ENCODE measurements at regions not wholly inside any gene's neighbourhood (a gene's known extent, or its start where the extent isn't known, plus 50 kb on each side); places are given as distances from the start of the nearest gene placed in this dataset.

GRCh38 chr14:28666961-28667360 lies 99.6 kb upstream of the FOXG1 start:
- DNase-seq = no peak

DNA sequence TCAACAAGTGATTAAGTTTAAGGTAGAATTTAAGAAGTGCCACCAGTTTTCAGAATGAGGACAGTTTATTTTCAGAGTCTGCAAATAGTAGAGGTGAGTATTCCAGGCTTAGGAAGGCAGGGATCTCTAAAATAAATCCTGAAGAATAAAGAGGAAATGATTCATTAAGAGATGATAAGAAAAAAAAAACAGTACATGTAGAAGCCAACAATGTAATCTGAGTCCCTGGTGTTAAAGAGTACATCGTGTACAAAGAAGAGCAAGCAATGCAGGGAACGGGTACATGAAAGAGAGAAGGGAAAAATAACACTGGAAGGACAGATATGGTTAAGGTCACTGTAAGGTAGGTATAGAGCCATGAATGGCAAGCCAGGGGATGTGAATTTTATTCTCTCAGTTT lies 95.2 kb upstream of the FOXG1 start:
- DNase-seq = no peak

- no peak for DNase-seq
Measured at GRCh38 chr14:28673056-28673455, 93.5 kb upstream of the FOXG1 start.

DNA sequence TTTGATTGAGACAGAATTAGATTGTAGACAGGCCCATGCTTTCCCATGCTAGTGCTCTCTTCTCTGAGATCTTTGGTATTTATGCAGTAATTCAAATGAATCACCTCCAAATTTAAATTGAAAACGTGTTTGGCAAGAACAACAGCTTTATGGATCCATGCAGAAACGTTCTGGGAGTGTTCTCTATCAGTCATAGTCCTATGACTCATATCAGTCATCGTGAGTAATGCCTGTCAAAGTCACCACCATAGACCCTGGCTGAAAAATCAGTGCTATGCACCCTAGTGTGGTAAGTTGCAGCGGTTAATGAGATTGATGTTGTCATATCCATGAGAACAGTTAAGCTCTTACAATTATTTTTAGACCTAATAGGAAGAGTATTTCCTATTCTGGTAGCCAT lies 90.1 kb upstream of the FOXG1 start:
- DNase-seq = no peak

- DNase-seq = no peak
Measured at GRCh38 chr14:28677381-28677780, 89.2 kb upstream of the FOXG1 start.

DNA sequence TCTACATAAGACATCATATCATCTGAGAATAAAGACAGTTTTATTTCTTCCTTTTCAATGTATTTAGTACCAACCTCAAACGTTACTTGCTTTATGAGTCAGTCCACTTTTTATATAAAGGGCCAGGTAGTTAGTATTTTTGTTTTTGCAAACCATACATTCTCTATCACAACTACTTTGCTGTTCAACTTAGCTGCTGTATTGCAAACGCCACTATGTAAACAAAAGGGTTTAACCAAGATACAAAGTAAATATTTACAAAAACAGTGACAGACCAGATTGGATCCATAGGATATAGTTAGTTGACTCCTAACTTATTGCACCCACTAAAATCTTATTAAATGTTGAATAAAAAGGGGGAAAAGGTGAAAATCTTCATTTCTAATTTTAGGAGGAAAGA lies 87.7 kb upstream of the FOXG1 start:
- DNase-seq = no peak

DNA sequence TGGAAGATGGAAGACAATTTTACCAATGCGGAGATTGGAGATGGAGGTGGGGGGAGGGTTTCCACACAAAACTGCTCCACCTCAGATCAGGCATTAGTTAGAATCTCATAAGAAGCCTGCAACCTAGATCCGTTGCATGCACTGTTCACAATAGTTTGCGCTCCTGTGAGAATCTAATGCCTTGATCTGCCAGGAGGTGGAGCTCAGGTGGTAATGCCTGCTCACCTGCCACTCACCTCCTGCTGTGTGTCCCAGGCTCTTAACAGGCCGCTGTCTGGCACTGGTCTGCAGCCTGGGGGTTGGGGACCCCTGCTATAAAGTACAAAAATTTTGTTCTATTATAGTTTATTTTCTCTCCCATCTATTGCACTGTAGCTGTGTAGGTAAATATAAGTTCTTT lies 84.9 kb upstream of the FOXG1 start:
- no peak for DNase-seq

- no peak for DNase-seq
Measured at GRCh38 chr14:28690029-28690692, 76.4 kb upstream of the FOXG1 start.

- no peak for DNase-seq
Measured at GRCh38 chr14:28695109-28695508, 71.5 kb upstream of the FOXG1 start.

DNA sequence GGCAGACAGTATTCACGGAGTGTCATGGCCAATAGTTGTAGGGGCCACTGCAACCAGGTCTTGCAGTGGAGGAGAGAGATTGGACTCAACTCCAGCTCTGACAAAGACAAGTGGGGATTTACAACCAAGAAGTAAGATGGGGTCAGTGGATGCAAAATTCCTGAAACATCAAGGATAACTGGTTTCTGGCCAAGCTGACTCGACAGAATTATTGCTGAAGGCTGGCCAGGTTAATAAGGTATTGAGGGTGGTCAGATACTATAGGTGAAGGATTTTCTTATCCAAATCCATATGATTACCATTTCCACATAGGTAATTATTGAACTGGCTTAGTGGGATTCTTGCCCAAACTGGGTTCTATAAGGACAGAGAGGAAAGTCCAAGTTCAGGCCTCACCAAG lies 64.9 kb upstream of the FOXG1 start:
- no peak for DNase-seq

- DNase-seq = no peak
Measured at GRCh38 chr14:28703482-28703881, 63.1 kb upstream of the FOXG1 start.

GRCh38 chr14:28704153-28704552 lies 62.4 kb upstream of the FOXG1 start:
- DNase-seq = no peak

DNA sequence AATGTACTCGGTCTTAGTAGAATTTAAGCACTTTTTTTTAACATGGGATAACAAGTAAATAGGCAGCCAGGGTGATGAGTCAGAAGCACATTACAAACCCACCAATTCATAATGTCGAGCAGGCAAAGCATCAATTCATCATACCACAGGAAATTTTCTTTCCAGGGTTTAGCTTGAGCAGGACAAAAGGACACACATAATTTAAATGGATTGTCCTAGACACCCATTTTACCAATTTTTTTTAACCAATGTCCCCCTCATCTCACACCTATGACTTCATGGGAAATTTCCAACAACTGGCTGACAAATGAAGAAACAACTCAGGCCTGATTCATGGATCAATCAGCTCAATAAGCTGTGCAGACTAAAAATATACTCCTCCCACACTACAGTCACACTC lies 58.8 kb upstream of the FOXG1 start:
- no peak for DNase-seq

DNA sequence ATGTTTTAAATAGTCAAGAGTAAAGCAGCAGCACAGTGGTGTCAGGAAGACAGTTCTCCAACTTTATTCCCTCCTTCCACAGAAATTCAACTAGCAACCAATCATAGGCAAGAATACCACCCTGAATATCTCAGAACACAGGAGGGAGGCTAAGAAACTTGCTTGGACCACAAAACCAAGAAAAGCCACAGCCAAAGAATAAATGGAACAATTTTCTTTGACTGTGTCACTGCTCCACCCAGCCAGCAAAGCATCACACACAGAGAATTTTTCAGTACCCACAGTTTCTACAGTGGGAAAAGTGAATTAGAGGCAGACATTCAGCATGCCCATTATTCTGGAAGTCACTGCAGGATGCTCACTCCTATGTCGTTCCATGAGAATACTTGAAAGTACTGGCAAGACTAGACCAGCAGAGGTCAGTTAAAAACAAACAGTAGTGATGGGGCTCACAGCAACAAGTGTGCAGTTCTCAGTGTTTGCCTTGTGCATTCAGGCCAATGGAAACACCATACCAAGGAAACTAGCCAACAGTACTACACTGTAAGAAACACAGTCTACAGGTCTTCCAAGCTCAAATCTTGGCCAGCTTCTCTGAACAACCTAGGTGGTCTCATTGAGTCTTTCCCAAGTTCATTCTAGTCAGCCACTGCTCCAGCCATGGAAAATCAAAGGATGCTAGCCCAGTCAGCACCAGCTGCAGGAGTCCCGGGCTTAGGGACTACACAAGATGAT lies 56.8 kb upstream of the FOXG1 start:
- no peak for DNase-seq

Data from stimulated activated CD4-positive, alpha-beta T cell treated with anti-CD3 and anti-CD28 coated beads, Interleukin-15, amount 100 ng/mL, for 24 hours (primary cell).